ENCODE measurements at regions not wholly inside any gene's neighbourhood (a gene's known extent, or its start where the extent isn't known, plus 50 kb on each side); places are given as distances from the start of the nearest gene placed in this dataset.

GRCh38 chr7:67738958-67739357 is 742.3 kb downstream of the TYW1 start:
- H3K9me3 ChIP-seq (ENCODE audit: control insufficient read depth, low read depth, low read length), result no peaks in the 10 kb centered on the region
- H3K27ac ChIP-seq (ENCODE audit: low read length), result no peak overlapping the region
- no peaks in the 10 kb centered on the region for H3K4me1 ChIP-seq (ENCODE audit: control insufficient read depth, low read depth, low read length)
- H3K9ac ChIP-seq (ENCODE audit: low read length), result no peak overlapping the region
- no peaks in the 10 kb centered on the region for H3K36me3 ChIP-seq (ENCODE audit: control insufficient read depth, low read depth, low read length)
- no peak overlapping the region for H3K4me3 ChIP-seq (ENCODE audit: low read length)
- H3K27me3 ChIP-seq (ENCODE audit: control insufficient read depth, insufficient read depth, low read length), result no peaks in the 10 kb centered on the region

DNA sequence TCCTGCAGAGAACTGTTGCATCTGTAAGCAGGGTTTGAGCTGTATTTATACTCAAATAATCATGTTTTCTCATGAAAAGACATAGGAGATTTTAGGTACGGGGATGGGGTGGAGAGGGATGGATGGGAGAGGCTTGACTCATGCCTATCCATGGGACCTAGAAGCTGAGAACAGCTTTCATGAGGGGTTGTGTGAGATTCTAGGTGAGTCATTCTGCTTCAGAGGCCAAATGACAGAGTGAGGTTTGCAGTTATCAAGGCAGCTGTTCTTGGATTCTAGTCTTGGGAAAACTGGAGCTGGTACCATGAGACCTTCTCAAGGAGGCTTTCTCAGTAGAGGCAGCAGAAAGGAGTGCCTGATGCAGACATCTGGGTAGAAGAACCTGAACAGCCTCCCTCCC is 746.9 kb downstream of the TYW1 start:
- H3K9ac ChIP-seq (ENCODE audit: low read length), result no peak overlapping the region
- H3K36me3 ChIP-seq (ENCODE audit: control insufficient read depth, low read depth, low read length), result no peaks in the 10 kb centered on the region
- no peak overlapping the region for H3K4me3 ChIP-seq (ENCODE audit: low read length)
- no peaks in the 10 kb centered on the region for H3K4me1 ChIP-seq (ENCODE audit: control insufficient read depth, low read depth, low read length)
- H3K9me3 ChIP-seq (ENCODE audit: control insufficient read depth, low read depth, low read length), result no peaks in the 10 kb centered on the region
- no peaks in the 10 kb centered on the region for H3K27me3 ChIP-seq (ENCODE audit: control insufficient read depth, insufficient read depth, low read length)
- no peak overlapping the region for H3K27ac ChIP-seq (ENCODE audit: low read length)

DNA sequence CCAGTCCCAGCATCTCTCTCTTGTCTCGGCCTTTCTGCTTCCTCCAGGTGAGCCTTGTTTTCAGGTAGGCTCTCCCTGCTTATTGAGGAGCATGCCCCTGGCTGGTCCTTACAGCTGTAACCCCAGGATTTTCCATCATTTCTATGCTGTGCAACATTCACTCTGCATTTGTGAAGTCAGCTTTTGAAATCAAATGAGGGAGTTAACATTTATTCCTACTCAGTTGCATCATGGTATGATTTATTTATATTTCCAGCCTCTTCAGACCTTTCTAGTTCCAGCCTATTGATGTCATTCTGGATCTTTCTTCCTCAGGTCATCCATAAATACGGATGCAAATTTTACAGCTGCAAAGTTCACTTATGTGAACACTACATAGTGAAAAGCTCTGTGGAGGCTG is 755.6 kb downstream of the TYW1 start:
- no peak overlapping the region for H3K27ac ChIP-seq (ENCODE audit: low read length)
- H3K36me3 ChIP-seq (ENCODE audit: control insufficient read depth, low read depth, low read length), result no peaks in the 10 kb centered on the region
- H3K9me3 ChIP-seq (ENCODE audit: control insufficient read depth, low read depth, low read length), result no peaks in the 10 kb centered on the region
- no peaks in the 10 kb centered on the region for H3K27me3 ChIP-seq (ENCODE audit: control insufficient read depth, insufficient read depth, low read length)
- no peaks in the 10 kb centered on the region for H3K4me1 ChIP-seq (ENCODE audit: control insufficient read depth, low read depth, low read length)
- no peak overlapping the region for H3K9ac ChIP-seq (ENCODE audit: low read length)
- H3K4me3 ChIP-seq (ENCODE audit: low read length), result no peak overlapping the region

DNA sequence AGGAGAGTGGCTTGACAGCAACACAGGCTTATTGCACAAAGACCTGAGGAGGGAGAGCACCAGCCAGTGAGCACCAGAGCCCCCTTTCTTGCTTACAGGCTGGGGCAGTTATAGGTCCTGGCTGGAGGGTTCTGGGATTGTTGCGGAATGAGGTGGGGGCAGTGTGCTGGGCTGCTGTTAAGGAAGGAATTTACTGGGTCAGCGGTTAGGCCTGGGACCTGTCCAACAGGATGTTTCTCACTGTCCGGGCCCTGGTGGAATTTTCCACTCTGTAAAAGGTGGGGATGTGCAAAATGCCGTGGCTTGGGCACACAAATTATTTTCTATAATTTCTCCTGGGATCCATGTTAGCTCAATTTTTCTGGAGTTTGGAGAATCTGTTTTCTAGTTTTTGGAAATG is 757.3 kb downstream of the TYW1 start:
- H3K9me3 ChIP-seq (ENCODE audit: control insufficient read depth, low read depth, low read length), result no peaks in the 10 kb centered on the region
- no peaks in the 10 kb centered on the region for H3K36me3 ChIP-seq (ENCODE audit: control insufficient read depth, low read depth, low read length)
- no peaks in the 10 kb centered on the region for H3K4me1 ChIP-seq (ENCODE audit: control insufficient read depth, low read depth, low read length)
- H3K27ac ChIP-seq (ENCODE audit: low read length), result no peak overlapping the region
- no peak overlapping the region for H3K9ac ChIP-seq (ENCODE audit: low read length)
- no peaks in the 10 kb centered on the region for H3K27me3 ChIP-seq (ENCODE audit: control insufficient read depth, insufficient read depth, low read length)
- H3K4me3 ChIP-seq (ENCODE audit: low read length), result no peak overlapping the region

GRCh38 chr7:67754651-67755050 is 758.0 kb downstream of the TYW1 start:
- Histone ChIP-seq H3K27me3 (ENCODE audit: control insufficient read depth, insufficient read depth, low read length) (no peaks in the 10 kb centered on the region), H3K9ac (ENCODE audit: low read length) (no peak overlapping the region), H3K4me3 (ENCODE audit: low read length) (no peak overlapping the region), H3K9me3 (ENCODE audit: control insufficient read depth, low read depth, low read length) (no peaks in the 10 kb centered on the region), H3K36me3 (ENCODE audit: control insufficient read depth, low read depth, low read length) (no peaks in the 10 kb centered on the region), H3K4me1 (ENCODE audit: control insufficient read depth, low read depth, low read length) (no peaks in the 10 kb centered on the region), H3K27ac (ENCODE audit: low read length) (no peak overlapping the region)

DNA sequence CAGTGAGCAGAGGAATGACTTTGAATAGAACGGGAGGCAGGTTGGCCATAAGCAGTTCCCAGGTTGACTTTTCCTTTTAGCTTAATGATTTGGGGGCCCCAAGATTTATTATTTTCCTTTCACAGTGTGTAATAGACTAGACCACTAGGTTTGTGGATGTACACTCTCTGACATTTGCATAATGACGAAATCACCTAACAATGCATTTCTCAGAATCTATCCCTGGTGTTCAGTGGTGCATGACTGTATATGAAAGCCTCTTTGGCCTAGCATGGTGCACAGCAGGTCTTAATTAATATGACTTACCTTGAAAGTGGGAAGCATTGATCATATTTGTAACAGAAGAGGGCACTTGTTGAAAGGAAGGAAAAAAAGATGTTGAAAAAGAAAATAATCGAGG is 761.9 kb downstream of the TYW1 start:
- no peaks in the 10 kb centered on the region for H3K27me3 ChIP-seq (ENCODE audit: control insufficient read depth, insufficient read depth, low read length)
- H3K27ac ChIP-seq (ENCODE audit: low read length), result no peak overlapping the region
- no peaks in the 10 kb centered on the region for H3K4me1 ChIP-seq (ENCODE audit: control insufficient read depth, low read depth, low read length)
- no peaks in the 10 kb centered on the region for H3K36me3 ChIP-seq (ENCODE audit: control insufficient read depth, low read depth, low read length)
- no peak overlapping the region for H3K9ac ChIP-seq (ENCODE audit: low read length)
- no peak overlapping the region for H3K4me3 ChIP-seq (ENCODE audit: low read length)
- H3K9me3 ChIP-seq (ENCODE audit: control insufficient read depth, low read depth, low read length), result no peaks in the 10 kb centered on the region

DNA sequence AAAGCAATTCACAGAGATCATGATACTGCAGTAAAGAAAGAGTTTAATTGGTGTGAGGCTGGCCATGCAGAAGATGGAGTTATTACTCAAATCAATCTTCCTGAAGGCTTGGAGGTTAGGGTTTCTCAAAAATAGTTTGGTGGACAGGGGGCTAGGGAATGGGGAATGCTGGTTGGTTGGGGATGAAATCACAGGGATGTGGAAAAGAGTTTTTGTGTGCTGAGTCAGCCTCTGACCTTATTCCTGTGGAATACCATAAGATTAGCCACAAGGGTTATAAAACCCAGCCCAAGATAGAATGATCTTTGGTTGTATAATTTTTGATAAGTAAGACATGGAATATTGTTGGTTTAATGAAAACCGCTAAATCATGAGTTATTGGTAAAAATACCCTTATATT is 764.3 kb downstream of the TYW1 start:
- Histone ChIP-seq H3K9me3 (ENCODE audit: control insufficient read depth, low read depth, low read length) (no peaks in the 10 kb centered on the region), H3K4me3 (ENCODE audit: low read length) (no peak overlapping the region), H3K27ac (ENCODE audit: low read length) (no peak overlapping the region), H3K9ac (ENCODE audit: low read length) (no peak overlapping the region), H3K36me3 (ENCODE audit: control insufficient read depth, low read depth, low read length) (no peaks in the 10 kb centered on the region), H3K27me3 (ENCODE audit: control insufficient read depth, insufficient read depth, low read length) (no peaks in the 10 kb centered on the region), H3K4me1 (ENCODE audit: control insufficient read depth, low read depth, low read length) (no peaks in the 10 kb centered on the region)

GRCh38 chr7:67762516-67762915 is 765.9 kb downstream of the TYW1 start:
- H3K36me3 ChIP-seq (ENCODE audit: control insufficient read depth, low read depth, low read length), result no peaks in the 10 kb centered on the region
- H3K27me3 ChIP-seq (ENCODE audit: control insufficient read depth, insufficient read depth, low read length), result no peaks in the 10 kb centered on the region
- H3K9me3 ChIP-seq (ENCODE audit: control insufficient read depth, low read depth, low read length), result no peaks in the 10 kb centered on the region
- no peak overlapping the region for H3K27ac ChIP-seq (ENCODE audit: low read length)
- no peaks in the 10 kb centered on the region for H3K4me1 ChIP-seq (ENCODE audit: control insufficient read depth, low read depth, low read length)
- H3K9ac ChIP-seq (ENCODE audit: low read length), result no peak overlapping the region
- no peak overlapping the region for H3K4me3 ChIP-seq (ENCODE audit: low read length)

DNA sequence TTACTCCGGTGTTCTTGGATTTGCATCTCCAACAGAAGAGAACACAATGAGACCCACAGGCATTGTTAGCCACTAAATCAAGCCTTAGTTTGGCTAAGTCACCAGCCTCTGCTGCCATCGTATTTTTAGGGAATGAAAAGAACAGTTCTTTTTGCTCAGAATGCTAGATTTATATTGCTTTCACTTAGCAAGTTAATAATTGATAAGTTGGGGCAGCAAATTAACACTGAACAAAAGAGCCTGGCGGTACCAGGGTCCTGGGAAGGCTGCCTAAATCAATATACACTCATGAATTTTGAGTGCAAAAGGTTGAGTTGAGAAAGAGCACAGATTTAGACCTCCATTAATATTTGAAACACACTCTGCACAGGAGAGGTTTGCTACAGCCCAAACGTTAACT is 767.7 kb downstream of the TYW1 start:
- H3K36me3 ChIP-seq (ENCODE audit: control insufficient read depth, low read depth, low read length), result no peaks in the 10 kb centered on the region
- no peak overlapping the region for H3K9ac ChIP-seq (ENCODE audit: low read length)
- no peak overlapping the region for H3K4me3 ChIP-seq (ENCODE audit: low read length)
- H3K9me3 ChIP-seq (ENCODE audit: control insufficient read depth, low read depth, low read length), result no peaks in the 10 kb centered on the region
- no peaks in the 10 kb centered on the region for H3K4me1 ChIP-seq (ENCODE audit: control insufficient read depth, low read depth, low read length)
- H3K27me3 ChIP-seq (ENCODE audit: control insufficient read depth, insufficient read depth, low read length), result no peaks in the 10 kb centered on the region
- H3K27ac ChIP-seq (ENCODE audit: low read length), result no peak overlapping the region

DNA sequence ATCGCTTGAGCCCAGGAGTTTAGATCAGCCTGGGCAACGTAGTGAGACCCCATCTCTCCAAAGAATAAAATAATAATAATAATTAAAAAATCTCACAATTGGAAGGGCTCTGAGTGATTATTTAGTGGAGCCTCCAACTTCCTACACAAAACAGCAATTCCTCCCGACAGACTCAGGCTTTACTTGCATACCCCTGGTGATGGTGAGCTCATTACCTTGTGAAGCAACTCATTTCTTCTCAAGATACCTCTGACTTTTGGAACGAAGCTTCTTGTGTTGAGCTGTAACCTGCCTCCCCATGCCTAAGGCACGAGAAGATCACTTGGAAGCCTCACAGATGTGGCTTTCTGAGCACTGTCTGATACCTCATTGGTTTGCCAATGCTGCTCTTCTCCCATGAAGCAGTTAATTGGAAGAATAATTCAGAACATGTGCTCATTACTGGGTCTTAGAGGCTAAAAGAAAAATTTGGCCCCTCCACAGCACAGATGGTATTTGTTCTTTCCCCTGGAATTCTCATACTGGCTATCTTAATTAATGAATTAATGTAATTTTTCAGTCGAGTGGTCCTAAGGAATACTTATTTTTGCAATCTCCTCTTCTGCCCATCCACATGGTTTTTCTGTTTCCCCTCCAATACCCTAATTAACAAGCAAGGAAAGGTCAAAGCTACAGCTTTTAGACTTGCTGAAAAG is 769.0 kb downstream of the TYW1 start:
- Histone ChIP-seq H3K9ac (ENCODE audit: low read length) (no peak overlapping the region), H3K36me3 (ENCODE audit: control insufficient read depth, low read depth, low read length) (no peaks in the 10 kb centered on the region), H3K9me3 (ENCODE audit: control insufficient read depth, low read depth, low read length) (no peaks in the 10 kb centered on the region), H3K4me3 (ENCODE audit: low read length) (no peak overlapping the region), H3K27ac (ENCODE audit: low read length) (no peak overlapping the region), H3K4me1 (ENCODE audit: control insufficient read depth, low read depth, low read length) (no peaks in the 10 kb centered on the region), H3K27me3 (ENCODE audit: control insufficient read depth, insufficient read depth, low read length) (no peaks in the 10 kb centered on the region)

GRCh38 chr7:67766906-67767410 is 770.3 kb downstream of the TYW1 start:
- Histone ChIP-seq H3K36me3 (ENCODE audit: control insufficient read depth, low read depth, low read length) (no peaks in the 10 kb centered on the region), H3K4me3 (ENCODE audit: low read length) (no peak overlapping the region), H3K9me3 (ENCODE audit: control insufficient read depth, low read depth, low read length) (no peaks in the 10 kb centered on the region), H3K4me1 (ENCODE audit: control insufficient read depth, low read depth, low read length) (no peaks in the 10 kb centered on the region), H3K9ac (ENCODE audit: low read length) (no peak overlapping the region), H3K27me3 (ENCODE audit: control insufficient read depth, insufficient read depth, low read length) (no peaks in the 10 kb centered on the region), H3K27ac (ENCODE audit: low read length) (no peak overlapping the region)

GRCh38 chr7:67771846-67772605 is 775.4 kb downstream of the TYW1 start:
- no peaks in the 10 kb centered on the region for H3K36me3 ChIP-seq (ENCODE audit: control insufficient read depth, low read depth, low read length)
- H3K4me1 ChIP-seq (ENCODE audit: control insufficient read depth, low read depth, low read length), result no peaks in the 10 kb centered on the region
- H3K4me3 ChIP-seq (ENCODE audit: low read length), result no peak overlapping the region
- H3K27me3 ChIP-seq (ENCODE audit: control insufficient read depth, insufficient read depth, low read length), result no peaks in the 10 kb centered on the region
- H3K27ac ChIP-seq (ENCODE audit: low read length), result no peak overlapping the region
- no peak overlapping the region for H3K9ac ChIP-seq (ENCODE audit: low read length)
- no peaks in the 10 kb centered on the region for H3K9me3 ChIP-seq (ENCODE audit: control insufficient read depth, low read depth, low read length)
